Activated B cell treated with CpG ODN at 0.5 μM for 24 hours (primary cell): ENCODE measurements at regions not wholly inside any gene's neighbourhood (a gene's known extent, or its start where the extent isn't known, plus 50 kb on each side); places are given as distances from the start of the nearest gene placed in this dataset.
"Not testable (repeated sequence)": the region's sequence is repeated elsewhere in the genome, so short reads cannot be mapped to it uniquely, and the experiment has no call there.

Experiments used
- ATAC-seq: fragments of 200-7000 bp; cut with Tn5 transposase; one replicate; pipeline ENCODE4 v1.10.0; 2021; ENCODE audit warnings: low read depth, mild to moderate bottlenecking, moderate library complexity
- CTCF ChIA-PET: fragments of 350-600 bp; sonication (Branson Sonifier 250); formaldehyde crosslinking; loops from one replicate; lab custom pipeline; 2021; ENCODE audit warnings: antibody characterized with exemption; lab: Charles Lee
- POLR2A ChIA-PET: fragments of 350-600 bp; sonication (Branson Sonifier 250); formaldehyde crosslinking; loops from one replicate; lab custom pipeline; 2021; ENCODE audit warnings: antibody characterized with exemption; lab: Charles Lee
- DNase-seq: peaks from one replicate; pipeline ENCODE4 v3.0.0; 2022
- H3K27ac Mint-ChIP-seq: one replicate; pipeline ENCODE4 v1.8.0; 2020; ENCODE audit warnings: mixed read lengths
- H3K27me3 Mint-ChIP-seq: one replicate; pipeline ENCODE4 v1.8.0; 2021; ENCODE audit warnings: mixed read lengths
- H3K36me3 Mint-ChIP-seq: one replicate; pipeline ENCODE4 v1.8.0; 2021; ENCODE audit warnings: low read depth, mixed read lengths
- H3K4me1 Mint-ChIP-seq: one replicate; pipeline ENCODE4 v1.8.0; 2021; ENCODE audit warnings: mixed read lengths
- H3K4me3 Mint-ChIP-seq: one replicate; pipeline ENCODE4 v1.8.0; 2020; ENCODE audit warnings: mild to moderate bottlenecking, mixed read lengths
- H3K9me3 Mint-ChIP-seq: one replicate; pipeline ENCODE4 v1.8.0; 2020; ENCODE audit warnings: mixed read lengths
- intact Hi-C: fragments of 100-400 bp; cut with micrococcal nuclease; formaldehyde crosslinking; loops from one replicate; pipeline ENCODE4 v1.15.1; 2024
- TF ChIP-seq, protein P1 (sequence below): fragments of 200-600 bp; IDR thresholded peaks from one replicate; pipeline ENCODE4 v1.8.0; 2022; ENCODE audit warnings: antibody characterized with exemption, mild to moderate bottlenecking

DNA sequence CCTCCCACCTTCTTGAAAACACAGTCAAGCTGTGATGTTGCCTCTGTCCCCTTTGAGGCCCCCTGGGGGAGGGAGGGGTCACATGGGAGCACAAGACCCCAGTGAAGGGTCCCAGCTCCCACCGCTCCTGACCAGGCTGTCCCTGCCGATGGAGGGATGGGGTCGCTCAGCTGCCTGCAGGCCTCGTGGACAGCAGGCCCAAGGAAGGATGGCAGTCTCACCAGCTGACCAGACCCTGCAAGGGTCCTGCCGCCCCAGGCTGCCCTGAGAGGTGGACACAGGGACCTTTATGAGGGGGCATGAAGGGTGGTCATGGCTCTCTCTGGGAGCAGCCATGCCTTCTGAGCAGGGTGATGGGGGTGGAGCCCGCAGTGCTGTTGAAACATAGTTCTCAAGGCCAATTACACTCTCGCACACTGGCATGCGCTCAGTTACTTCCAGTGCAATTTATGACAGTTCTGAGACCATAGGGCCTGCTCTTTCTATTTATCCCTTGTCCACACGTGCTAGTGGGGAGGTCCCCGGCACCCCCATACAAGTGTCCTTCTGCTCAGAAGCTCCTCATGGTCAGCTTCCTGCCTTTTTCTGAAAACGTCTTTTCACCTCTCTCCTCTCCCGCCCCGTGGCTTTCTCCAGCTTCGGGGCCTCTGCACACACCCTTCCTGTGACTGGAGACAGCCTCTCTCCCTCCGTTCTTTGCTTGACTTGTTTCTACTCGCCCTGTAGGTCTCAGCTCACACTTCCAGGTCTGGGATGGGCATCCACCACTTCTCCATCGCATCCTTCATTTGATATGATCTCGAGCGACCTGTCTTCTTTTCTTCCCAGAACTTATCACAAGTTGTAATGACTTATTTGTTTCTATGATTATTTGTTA is 313.1 kb downstream of the ADGRD1 start:
- intact Hi-C loops, result no loop called here
- H3K36me3 Mint-ChIP-seq, result no peaks in the 10 kb centered on the region
- H3K4me1 Mint-ChIP-seq, result no peaks in the 10 kb centered on the region
- DNase-seq, result no peak
- no peak overlapping the region for H3K27ac Mint-ChIP-seq
- no peak for ATAC-seq
- TF ChIP-seq, protein P1, sequence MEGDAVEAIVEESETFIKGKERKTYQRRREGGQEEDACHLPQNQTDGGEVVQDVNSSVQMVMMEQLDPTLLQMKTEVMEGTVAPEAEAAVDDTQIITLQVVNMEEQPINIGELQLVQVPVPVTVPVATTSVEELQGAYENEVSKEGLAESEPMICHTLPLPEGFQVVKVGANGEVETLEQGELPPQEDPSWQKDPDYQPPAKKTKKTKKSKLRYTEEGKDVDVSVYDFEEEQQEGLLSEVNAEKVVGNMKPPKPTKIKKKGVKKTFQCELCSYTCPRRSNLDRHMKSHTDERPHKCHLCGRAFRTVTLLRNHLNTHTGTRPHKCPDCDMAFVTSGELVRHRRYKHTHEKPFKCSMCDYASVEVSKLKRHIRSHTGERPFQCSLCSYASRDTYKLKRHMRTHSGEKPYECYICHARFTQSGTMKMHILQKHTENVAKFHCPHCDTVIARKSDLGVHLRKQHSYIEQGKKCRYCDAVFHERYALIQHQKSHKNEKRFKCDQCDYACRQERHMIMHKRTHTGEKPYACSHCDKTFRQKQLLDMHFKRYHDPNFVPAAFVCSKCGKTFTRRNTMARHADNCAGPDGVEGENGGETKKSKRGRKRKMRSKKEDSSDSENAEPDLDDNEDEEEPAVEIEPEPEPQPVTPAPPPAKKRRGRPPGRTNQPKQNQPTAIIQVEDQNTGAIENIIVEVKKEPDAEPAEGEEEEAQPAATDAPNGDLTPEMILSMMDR, result no peak
- CTCF ChIA-PET, result no interaction called here
- H3K27me3 Mint-ChIP-seq, result no peaks in the 10 kb centered on the region
- no peaks in the 10 kb centered on the region for H3K9me3 Mint-ChIP-seq
- POLR2A ChIA-PET, result no interaction called here
- no peak overlapping the region for H3K4me3 Mint-ChIP-seq

DNA sequence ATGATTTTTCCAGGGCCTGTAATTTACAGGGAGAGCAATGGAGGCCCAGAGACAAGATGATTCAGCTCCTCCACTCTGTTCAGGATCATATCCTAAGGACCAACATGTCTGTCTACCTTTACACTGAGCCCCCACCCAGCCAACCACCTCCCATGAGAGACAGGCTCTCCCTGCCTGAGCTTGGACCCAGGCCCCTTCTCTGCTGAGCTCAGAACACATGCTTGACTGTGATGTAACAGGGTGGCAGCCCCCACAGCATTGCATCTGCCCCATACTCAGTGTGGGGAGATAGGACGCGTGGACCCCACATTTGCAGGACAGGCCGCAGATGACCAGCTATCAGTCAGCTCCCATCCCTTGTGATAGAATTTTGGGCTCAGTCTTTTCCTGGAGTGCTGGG is 313.9 kb downstream of the ADGRD1 start:
- Mint-ChIP-seq H3K4me1 (no peaks in the 10 kb centered on the region), H3K4me3 (no peak overlapping the region), H3K9me3 (no peaks in the 10 kb centered on the region), H3K36me3 (no peaks in the 10 kb centered on the region), H3K27ac (no peak overlapping the region), H3K27me3 (no peaks in the 10 kb centered on the region)
- TF ChIP-seq, protein P1, result no peak
- DNase-seq (no peak), ATAC-seq (no peak)
- intact Hi-C loops, result no loop called here
- POLR2A ChIA-PET, result no interaction called here
- CTCF ChIA-PET, result no interaction called here

DNA sequence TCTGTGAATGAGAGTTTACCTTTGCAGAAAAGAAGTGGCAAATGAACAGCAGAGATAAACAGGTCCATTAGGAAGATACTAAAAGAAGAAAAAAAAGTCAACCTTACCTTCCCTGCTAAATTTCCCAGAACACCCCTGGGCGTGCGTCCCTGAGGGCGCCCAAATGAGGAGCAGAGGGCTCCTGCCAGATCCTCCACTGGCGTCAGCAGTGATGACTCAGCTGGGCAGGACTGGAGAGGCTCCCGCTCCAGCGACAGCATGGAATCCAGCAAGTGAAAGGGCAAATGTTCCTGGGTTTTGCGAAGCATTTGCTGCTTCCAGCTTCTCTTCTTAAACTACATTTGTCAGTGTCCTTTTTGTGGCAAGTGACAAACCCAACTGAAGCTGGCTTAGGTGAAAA is 314.4 kb downstream of the ADGRD1 start:
- H3K36me3 Mint-ChIP-seq, POLR2A ChIA-PET, H3K27me3 Mint-ChIP-seq, H3K9me3 Mint-ChIP-seq, H3K4me3 Mint-ChIP-seq, ATAC-seq, CTCF ChIA-PET, H3K27ac Mint-ChIP-seq, DNase-seq, H3K4me1 Mint-ChIP-seq, intact Hi-C loops: not testable (repeated sequence)

DNA sequence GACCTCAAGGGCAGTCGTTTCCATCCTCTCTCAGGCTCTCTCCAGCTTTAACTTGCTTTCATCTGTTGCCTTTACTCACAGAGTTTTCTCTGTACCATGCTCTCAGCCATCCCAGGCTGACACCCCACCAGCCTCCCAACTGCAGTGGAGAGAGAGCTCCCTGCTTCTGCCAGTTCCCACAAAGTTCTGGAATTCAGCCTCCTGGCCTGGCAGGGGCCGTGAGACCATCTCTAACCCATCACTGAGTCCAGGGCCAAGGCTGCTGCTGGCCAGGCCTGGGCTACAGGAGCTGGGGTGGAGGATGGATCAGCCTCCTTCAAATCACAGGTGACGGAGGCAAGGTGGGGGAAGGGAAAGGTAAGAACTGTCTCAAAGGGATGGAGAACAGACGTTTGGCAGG is 314.9 kb downstream of the ADGRD1 start:
- H3K27ac Mint-ChIP-seq, POLR2A ChIA-PET, H3K4me3 Mint-ChIP-seq, intact Hi-C loops, H3K4me1 Mint-ChIP-seq, H3K36me3 Mint-ChIP-seq, ATAC-seq, CTCF ChIA-PET, H3K9me3 Mint-ChIP-seq, DNase-seq, H3K27me3 Mint-ChIP-seq: not testable (repeated sequence)

DNA sequence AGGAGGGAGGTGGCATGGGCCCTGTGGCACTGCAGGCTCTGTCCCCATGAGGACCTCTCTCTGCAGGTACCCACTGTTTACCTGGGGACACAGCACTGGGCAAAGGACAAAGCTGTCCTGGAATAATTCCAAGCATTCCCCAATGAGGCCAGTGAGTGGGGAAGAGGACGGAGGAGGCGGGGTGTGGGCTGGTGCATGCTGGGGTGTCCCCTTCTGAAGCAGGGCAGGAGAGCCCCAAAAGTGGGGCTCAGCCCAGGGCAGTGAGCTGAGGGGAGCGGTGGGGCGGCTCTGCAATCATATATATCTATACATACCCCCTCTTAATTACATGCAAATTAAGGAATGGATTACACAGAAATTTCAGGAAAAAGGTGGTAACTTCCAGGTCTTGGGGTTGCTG is 315.8 kb downstream of the ADGRD1 start:
- intact Hi-C loops, result no loop called here
- Mint-ChIP-seq H3K36me3 (no peaks in the 10 kb centered on the region), H3K4me1 (no peaks in the 10 kb centered on the region), H3K27me3 (no peaks in the 10 kb centered on the region), H3K9me3 (no peaks in the 10 kb centered on the region), H3K4me3 (no peak overlapping the region), H3K27ac (no peak overlapping the region)
- POLR2A ChIA-PET, result no interaction called here
- TF ChIP-seq, protein P1, result no peak
- ATAC-seq (no peak), DNase-seq (no peak)
- CTCF ChIA-PET, result no interaction called here

DNA sequence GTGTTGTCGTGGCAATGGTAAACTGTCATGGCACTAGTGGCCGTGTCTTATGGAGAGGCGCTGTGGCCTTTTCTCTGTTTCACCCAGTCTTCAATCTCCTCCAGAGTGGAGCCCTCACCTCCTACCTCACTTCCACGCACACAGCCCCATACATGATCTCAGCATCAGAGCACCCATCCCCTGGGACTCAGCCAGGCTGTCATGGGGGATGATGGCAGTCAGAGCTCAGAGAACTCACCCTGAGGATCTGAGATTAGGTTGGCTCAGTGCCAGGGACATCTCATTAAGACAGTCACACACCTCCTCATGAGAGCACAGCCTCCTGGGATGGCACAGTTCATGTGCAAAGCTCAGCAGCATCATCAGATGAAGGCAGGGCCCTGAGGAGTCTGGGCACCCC is 316.3 kb downstream of the ADGRD1 start:
- H3K36me3 Mint-ChIP-seq, CTCF ChIA-PET, H3K4me3 Mint-ChIP-seq, H3K27me3 Mint-ChIP-seq, H3K27ac Mint-ChIP-seq, H3K9me3 Mint-ChIP-seq, intact Hi-C loops, DNase-seq, ATAC-seq, POLR2A ChIA-PET, H3K4me1 Mint-ChIP-seq: not testable (repeated sequence)
